ENCODE measurements at regions not wholly inside any gene's neighbourhood (a gene's known extent, or its start where the extent isn't known, plus 50 kb on each side); places are given as distances from the start of the nearest gene placed in this dataset.

- no peaks in the 10 kb centered on the region for H3K27me3 ChIP-seq (ENCODE audit: control insufficient read depth, insufficient read depth, low read length)
- POLR2A ChIA-PET = no interaction called here
- no peak overlapping the region for H3K27ac ChIP-seq (ENCODE audit: low read length)
- no peaks in the 10 kb centered on the region for H3K9me3 ChIP-seq (ENCODE audit: control insufficient read depth, insufficient read depth, low read depth, low read length)
- TF ChIP-seq REST (IDR thresholded peaks at IDR 0.05; ENCODE audit: insufficient read depth in 1 of 2, low read depth in 2 of 2, low read length in 1 of 2) (no peak), SIN3A (IDR thresholded peaks at IDR 0.05; ENCODE audit: borderline replicate concordance, insufficient read depth, low read depth, low read length) (no peak), TCF7L2 (IDR thresholded peaks at IDR 0.05; ENCODE audit: low read depth, low read length) (no peak), CTCF (IDR thresholded peaks at IDR 0.05) (no peak), POLR2AphosphoS5 (IDR thresholded peaks at IDR 0.05; ENCODE audit: low read depth, low read length) (no peak)
- no peaks in the 10 kb centered on the region for H3K36me3 ChIP-seq (ENCODE audit: control insufficient read depth, insufficient read depth, low read length)
- no peak overlapping the region for H3K4me3 ChIP-seq (ENCODE audit: low read depth in 2 of 2, low read length in 2 of 2)
- ATAC-seq = no peak
- CTCF ChIA-PET = no interaction called here
- H3K4me1 ChIP-seq (ENCODE audit: control insufficient read depth, insufficient read depth, low read length) = no peaks in the 10 kb centered on the region
- no TSS peak for BruUV-seq (replicated peaks)
- in situ Hi-C loops (cut with HindIII; ENCODE audit: low pct_unique_long_range_greater_than_20kb, low sequenced_read_pairs) = no loop called here
- intact Hi-C loops (cut with micrococcal nuclease; ENCODE audit: unreplicated experiment) = no loop called here
- no peak for DNase-seq (ENCODE audit: low read depth, low spot score)
These were observed 50.4 kb upstream of the SEPTIN5 start for GRCh38 chr22:19663821-19664355.

- POLR2A ChIA-PET = no interaction called here
- in situ Hi-C loops (cut with HindIII; ENCODE audit: low pct_unique_long_range_greater_than_20kb, low sequenced_read_pairs) (no loop called here), intact Hi-C loops (cut with micrococcal nuclease; ENCODE audit: unreplicated experiment) (no loop called here)
- Histone ChIP-seq H3K27ac (ENCODE audit: low read length) (no peak overlapping the region), H3K36me3 (ENCODE audit: control insufficient read depth, insufficient read depth, low read length) (no peaks in the 10 kb centered on the region), H3K4me1 (ENCODE audit: control insufficient read depth, insufficient read depth, low read length) (no peaks in the 10 kb centered on the region), H3K9me3 (ENCODE audit: control insufficient read depth, insufficient read depth, low read depth, low read length) (no peaks in the 10 kb centered on the region), H3K4me3 (ENCODE audit: low read depth in 2 of 2, low read length in 2 of 2) (no peak overlapping the region), H3K27me3 (ENCODE audit: control insufficient read depth, insufficient read depth, low read length) (no peaks in the 10 kb centered on the region)
- DNase-seq (ENCODE audit: low read depth, low spot score) (no peak), ATAC-seq (no peak)
- CTCF ChIA-PET = interaction anchor here (0.7 kb wide), 1 partner anchor 134 kb away, joined by 3 read pairs; no protein-coding TSS in a partner anchor
- no TSS peak for BruUV-seq (replicated peaks)
- no peak for TF ChIP-seq REST (IDR thresholded peaks at IDR 0.05; ENCODE audit: insufficient read depth in 1 of 2, low read depth in 2 of 2, low read length in 1 of 2)
- TF ChIP-seq TCF7L2 (IDR thresholded peaks at IDR 0.05; ENCODE audit: low read depth, low read length) = no peak
- TF ChIP-seq CTCF (IDR thresholded peaks at IDR 0.05) = no peak
- no peak for TF ChIP-seq SIN3A (IDR thresholded peaks at IDR 0.05; ENCODE audit: borderline replicate concordance, insufficient read depth, low read depth, low read length)
- no peak for TF ChIP-seq POLR2AphosphoS5 (IDR thresholded peaks at IDR 0.05; ENCODE audit: low read depth, low read length)
These were observed 49.9 kb upstream of the SEPTIN5 start for GRCh38 chr22:19664406-19664805.

All from Panc1 (cell line).